ENCODE measurements at regions not wholly inside any gene's neighbourhood (a gene's known extent, or its start where the extent isn't known, plus 50 kb on each side); places are given as distances from the start of the nearest gene placed in this dataset.

DNA sequence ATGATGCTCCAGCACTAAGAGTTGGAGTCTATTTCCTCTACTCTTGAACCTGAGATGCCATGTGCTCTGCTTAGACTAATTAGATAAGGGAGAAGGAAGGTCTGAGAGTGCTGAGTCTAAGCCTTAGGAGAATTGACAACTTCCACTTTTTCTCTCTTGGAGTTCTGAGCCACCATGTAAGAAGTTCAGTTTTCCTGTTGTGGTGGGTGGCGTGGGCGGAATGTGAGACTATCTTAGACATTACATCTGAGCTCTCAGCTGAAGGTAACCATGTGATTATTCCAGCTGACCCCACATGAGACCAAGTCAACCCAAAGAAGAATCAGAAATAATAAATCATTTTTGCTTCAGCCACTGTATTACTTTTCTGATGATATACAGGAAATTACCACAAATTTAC lies 404.5 kb upstream of the LRRC7 start (continued):
- TF ChIP-seq, protein P1, sequence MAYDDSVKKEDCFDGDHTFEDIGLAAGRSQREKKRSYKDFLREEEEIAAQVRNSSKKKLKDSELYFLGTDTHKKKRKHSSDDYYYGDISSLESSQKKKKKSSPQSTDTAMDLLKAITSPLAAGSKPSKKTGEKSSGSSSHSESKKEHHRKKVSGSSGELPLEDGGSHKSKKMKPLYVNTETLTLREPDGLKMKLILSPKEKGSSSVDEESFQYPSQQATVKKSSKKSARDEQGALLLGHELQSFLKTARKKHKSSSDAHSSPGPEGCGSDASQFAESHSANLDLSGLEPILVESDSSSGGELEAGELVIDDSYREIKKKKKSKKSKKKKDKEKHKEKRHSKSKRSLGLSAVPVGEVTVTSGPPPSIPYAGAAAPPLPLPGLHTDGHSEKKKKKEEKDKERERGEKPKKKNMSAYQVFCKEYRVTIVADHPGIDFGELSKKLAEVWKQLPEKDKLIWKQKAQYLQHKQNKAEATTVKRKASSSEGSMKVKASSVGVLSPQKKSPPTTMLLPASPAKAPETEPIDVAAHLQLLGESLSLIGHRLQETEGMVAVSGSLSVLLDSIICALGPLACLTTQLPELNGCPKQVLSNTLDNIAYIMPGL (CRISPR knock-in tag; IDR thresholded peaks at IDR 0.05; ENCODE audit: borderline replicate concordance) = no peak
- no peak for TF ChIP-seq EP300 (IDR thresholded peaks at IDR 0.05)
- no peak for TF ChIP-seq POLR2A (IDR thresholded peaks at IDR 0.05; ENCODE audit: low read length)

- FAIRE-seq = no peak
- Histone ChIP-seq H3K4me1 (no peaks in the 10 kb centered on the region), H3K4me3 (no peak overlapping the region), H3K27ac (no peak overlapping the region), H3K4me2 (no peak overlapping the region), H3K9me3 (no peaks in the 10 kb centered on the region)
- TF ChIP-seq NR3C1 (IDR thresholded peaks at IDR 0.05) (no peak), ZSCAN20 (CRISPR knock-in tag; IDR thresholded peaks at IDR 0.05) (no peak), ZNF302 (CRISPR knock-in tag; IDR thresholded peaks at IDR 0.05) (no peak), ESRRA (IDR thresholded peaks at IDR 0.05; ENCODE audit: borderline replicate concordance, low read length) (no peak), HEYL (CRISPR knock-in tag; IDR thresholded peaks at IDR 0.05) (no peak), USF2 (IDR thresholded peaks at IDR 0.05) (no peak), POLR2A (IDR thresholded peaks at IDR 0.05; ENCODE audit: low read length) (no peak), PHF8 (IDR thresholded peaks at IDR 0.05; ENCODE audit: borderline replicate concordance, low read depth) (no peak), RCOR1 (IDR thresholded peaks at IDR 0.05; ENCODE audit: low read depth, low read length) (no peak), CEBPB (IDR thresholded peaks at IDR 0.05) (no peak), HOXA7 (CRISPR knock-in tag; IDR thresholded peaks at IDR 0.05) (no peak), EP300 (IDR thresholded peaks at IDR 0.05) (no peak), CHD4 (IDR thresholded peaks at IDR 0.05; ENCODE audit: borderline replicate concordance) (no peak), MAZ (IDR thresholded peaks at IDR 0.05; ENCODE audit: borderline replicate concordance, low read depth, low read length) (no peak)
- TF ChIP-seq, protein P2, sequence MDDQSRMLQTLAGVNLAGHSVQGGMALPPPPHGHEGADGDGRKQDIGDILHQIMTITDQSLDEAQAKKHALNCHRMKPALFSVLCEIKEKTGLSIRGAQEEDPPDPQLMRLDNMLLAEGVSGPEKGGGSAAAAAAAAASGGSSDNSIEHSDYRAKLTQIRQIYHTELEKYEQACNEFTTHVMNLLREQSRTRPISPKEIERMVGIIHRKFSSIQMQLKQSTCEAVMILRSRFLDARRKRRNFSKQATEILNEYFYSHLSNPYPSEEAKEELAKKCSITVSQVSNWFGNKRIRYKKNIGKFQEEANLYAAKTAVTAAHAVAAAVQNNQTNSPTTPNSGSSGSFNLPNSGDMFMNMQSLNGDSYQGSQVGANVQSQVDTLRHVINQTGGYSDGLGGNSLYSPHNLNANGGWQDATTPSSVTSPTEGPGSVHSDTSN (IDR thresholded peaks at IDR 0.05) = no peak
- TF ChIP-seq, protein P1 (CRISPR knock-in tag; IDR thresholded peaks at IDR 0.05; ENCODE audit: borderline replicate concordance) = no peak
- POLR2A ChIA-PET = no interaction called here
- ATAC-seq = no peak
- CTCF ChIA-PET = no interaction called here
- DNase-seq (ENCODE audit: low read depth in 1 of 2, low spot score in 1 of 2) = no peak
Observed at GRCh38 chr1:69163779-69164178, 403.9 kb upstream of the LRRC7 start.

GRCh38 chr1:69167876-69168275 lies 399.8 kb upstream of the LRRC7 start:
- FAIRE-seq (no peak), DNase-seq (ENCODE audit: low read depth in 1 of 2, low spot score in 1 of 2) (no peak), ATAC-seq (no peak)
- TF ChIP-seq RFX5 (IDR thresholded peaks at IDR 0.05) (no peak), CHD2 (IDR thresholded peaks at IDR 0.05; ENCODE audit: low read length, partially characterized antibody) (no peak), MYC (IDR thresholded peaks at IDR 0.05; ENCODE audit: borderline replicate concordance, low read length) (no peak), RAD21 (conservative IDR thresholded peaks at IDR 0.05 in 1 of 2, IDR thresholded peaks at IDR 0.05 in 1 of 2) (no peak), HOXA7 (CRISPR knock-in tag; IDR thresholded peaks at IDR 0.05) (no peak), ZNF302 (CRISPR knock-in tag; IDR thresholded peaks at IDR 0.05) (no peak)
- TF ChIP-seq, protein P1 (CRISPR knock-in tag; IDR thresholded peaks at IDR 0.05; ENCODE audit: borderline replicate concordance) = no peak
- H3K4me3 ChIP-seq = no peak overlapping the region
- H3K9me3 ChIP-seq = no peaks in the 10 kb centered on the region
- POLR2A ChIA-PET = no interaction called here
- 2% methylated on average over 3 of the region's 3 CpGs for WGBS (ENCODE audit: missing lambda C conversion rate)
- H3K4me2 ChIP-seq = no peak overlapping the region
- H3K4me1 ChIP-seq = no peaks in the 10 kb centered on the region
- H3K27ac ChIP-seq = no peak overlapping the region
- CTCF ChIA-PET = no interaction called here

All from A549 (cell line).